NT2/D1 (cell line): ENCODE measurements at regions not wholly inside any gene's neighbourhood (a gene's known extent, or its start where the extent isn't known, plus 50 kb on each side); places are given as distances from the start of the nearest gene placed in this dataset.

Experiments
- SUZ12 ChIP-seq: IDR thresholded peaks from 2 replicates; pipeline ENCODE4 v1.6.1; 2011; ENCODE audit not compliant: insufficient read length, insufficient read depth; ENCODE audit errors: extremely low read depth
- YY1 ChIP-seq: IDR thresholded peaks from 2 replicates; pipeline ENCODE4 v1.6.1; 2011; ENCODE audit not compliant: insufficient read length, insufficient read depth
- ZNF274 ChIP-seq: IDR thresholded peaks from 2 replicates; pipeline ENCODE4 v1.6.1; 2011; ENCODE audit warnings: mild to moderate bottlenecking, low read depth, low read length

GRCh38 chr15:55007561-55007960 lies 189.2 kb downstream of the RSL24D1 start:
- TF ChIP-seq ZNF274 (no peak), YY1 (no peak), SUZ12 (no peak)
